GM12801 (cell line): ENCODE measurements at regions not wholly inside any gene's neighbourhood (a gene's known extent, or its start where the extent isn't known, plus 50 kb on each side); places are given as distances from the start of the nearest gene placed in this dataset.

Experiments
- TF ChIP-seq, protein P1 (sequence below): IDR thresholded peaks from one replicate; pipeline ENCODE4 v1.5.1; 2011; ENCODE audit warnings: control low read depth; ENCODE audit not compliant: insufficient read length; ENCODE audit errors: extremely low read depth

GRCh38 chr16:17605784-17606183 lies 135.0 kb upstream of the XYLT1 start:
- TF ChIP-seq, protein P1, sequence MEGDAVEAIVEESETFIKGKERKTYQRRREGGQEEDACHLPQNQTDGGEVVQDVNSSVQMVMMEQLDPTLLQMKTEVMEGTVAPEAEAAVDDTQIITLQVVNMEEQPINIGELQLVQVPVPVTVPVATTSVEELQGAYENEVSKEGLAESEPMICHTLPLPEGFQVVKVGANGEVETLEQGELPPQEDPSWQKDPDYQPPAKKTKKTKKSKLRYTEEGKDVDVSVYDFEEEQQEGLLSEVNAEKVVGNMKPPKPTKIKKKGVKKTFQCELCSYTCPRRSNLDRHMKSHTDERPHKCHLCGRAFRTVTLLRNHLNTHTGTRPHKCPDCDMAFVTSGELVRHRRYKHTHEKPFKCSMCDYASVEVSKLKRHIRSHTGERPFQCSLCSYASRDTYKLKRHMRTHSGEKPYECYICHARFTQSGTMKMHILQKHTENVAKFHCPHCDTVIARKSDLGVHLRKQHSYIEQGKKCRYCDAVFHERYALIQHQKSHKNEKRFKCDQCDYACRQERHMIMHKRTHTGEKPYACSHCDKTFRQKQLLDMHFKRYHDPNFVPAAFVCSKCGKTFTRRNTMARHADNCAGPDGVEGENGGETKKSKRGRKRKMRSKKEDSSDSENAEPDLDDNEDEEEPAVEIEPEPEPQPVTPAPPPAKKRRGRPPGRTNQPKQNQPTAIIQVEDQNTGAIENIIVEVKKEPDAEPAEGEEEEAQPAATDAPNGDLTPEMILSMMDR, result no peak

GRCh38 chr16:17603626-17604025 lies 132.9 kb upstream of the XYLT1 start:
- TF ChIP-seq, protein P1, result no peak

GRCh38 chr16:17602678-17603077 lies 131.9 kb upstream of the XYLT1 start:
- TF ChIP-seq, protein P1, result no peak

GRCh38 chr16:17598968-17599367 lies 128.2 kb upstream of the XYLT1 start:
- TF ChIP-seq, protein P1, result no peak

DNA sequence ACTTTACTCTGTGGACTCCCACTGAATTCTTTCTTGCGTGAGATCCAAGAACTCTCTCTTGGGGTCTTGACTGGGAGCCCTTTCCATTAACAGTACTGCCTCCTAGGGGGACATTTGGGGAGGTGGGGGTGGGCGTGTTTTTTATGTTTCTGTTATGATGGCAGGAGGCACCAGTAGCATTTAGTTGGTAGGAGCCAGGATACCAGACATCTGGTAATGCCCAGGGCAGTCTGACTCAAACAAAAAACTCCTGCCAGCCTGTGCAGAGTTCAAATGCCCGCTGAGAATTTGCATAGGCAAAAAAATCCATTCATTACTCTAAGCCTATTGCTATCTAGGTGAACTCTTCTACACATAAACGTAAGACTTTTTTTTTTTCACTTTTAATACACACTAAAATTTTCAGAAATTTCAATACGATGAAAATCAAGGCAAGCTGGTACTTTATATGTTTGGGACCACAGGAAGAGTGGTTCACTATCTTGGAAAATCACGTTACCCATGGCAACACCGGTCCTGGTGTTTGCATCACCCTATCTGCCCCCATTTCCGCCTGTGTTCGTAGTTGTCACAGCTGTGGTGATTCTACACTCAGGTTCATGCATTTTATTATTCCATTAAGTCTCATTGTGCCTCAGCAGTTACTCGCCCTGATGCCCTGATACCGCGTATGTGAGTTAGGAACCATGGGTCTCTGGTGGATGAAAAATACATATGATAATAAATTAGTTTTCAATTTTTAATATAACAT lies 121.1 kb upstream of the XYLT1 start:
- TF ChIP-seq, protein P1, result no peak

GRCh38 chr16:17590711-17591654 lies 120.2 kb upstream of the XYLT1 start:
- TF ChIP-seq, protein P1, result no peak

GRCh38 chr16:17589898-17590297 lies 119.1 kb upstream of the XYLT1 start:
- TF ChIP-seq, protein P1, result no peak
